ENCODE measurements at regions not wholly inside any gene's neighbourhood (a gene's known extent, or its start where the extent isn't known, plus 50 kb on each side); places are given as distances from the start of the nearest gene placed in this dataset.

- DNase-seq, result no peak
Measured at GRCh38 chr10:105347487-105347886, 706.4 kb downstream of the SORCS3 start.

GRCh38 chr10:105342606-105343005, 701.5 kb downstream of the SORCS3 start:
- no peak for DNase-seq

GRCh38 chr10:105339669-105340068, 698.6 kb downstream of the SORCS3 start:
- DNase-seq, result no peak

- DNase-seq, result no peak
Measured at GRCh38 chr10:105328503-105329133, 687.5 kb downstream of the SORCS3 start.
